H9 (cell line): ENCODE measurements at regions not wholly inside any gene's neighbourhood (a gene's known extent, or its start where the extent isn't known, plus 50 kb on each side); places are given as distances from the start of the nearest gene placed in this dataset.
"Not testable (repeated sequence)": the region's sequence is repeated elsewhere in the genome, so short reads cannot be mapped to it uniquely, and the experiment has no call there.

ENCODE experiments used
- DNase-seq: peaks from one replicate; pipeline ENCODE4 v3.0.0-alpha.2; 2017
- H2AFZ ChIP-seq: one replicate; pipeline ENCODE4 v1.6.1; 2013; ENCODE audit warnings: mild to moderate bottlenecking, low read length, control low read depth, moderate library complexity
- H2AK5ac ChIP-seq: 2 replicates; pipeline ENCODE4 v1.6.1; 2013; ENCODE audit warnings: low read length, control low read depth, mixed read lengths; ENCODE audit not compliant: insufficient read length
- H2BK120ac ChIP-seq: one replicate; pipeline ENCODE4 v1.6.1; 2013; ENCODE audit warnings: low read depth, mild to moderate bottlenecking, low read length, control low read depth, inconsistent platforms; ENCODE audit not compliant: poor library complexity, severe bottlenecking
- H2BK12ac ChIP-seq: 2 replicates; pipeline ENCODE4 v1.6.1; 2013; ENCODE audit warnings: low read length, control low read depth, mixed read lengths, low read depth; ENCODE audit not compliant: insufficient read length
- H2BK15ac ChIP-seq: 2 replicates; pipeline ENCODE4 v1.6.1; 2013; ENCODE audit warnings: low read depth, low read length, control low read depth
- H2BK20ac ChIP-seq: one replicate; pipeline ENCODE4 v1.6.1; 2013; ENCODE audit warnings: low read depth, mild to moderate bottlenecking, low read length, control low read depth, inconsistent platforms; ENCODE audit not compliant: poor library complexity, severe bottlenecking
- H2BK5ac ChIP-seq: 2 replicates; pipeline ENCODE4 v1.6.1; 2013; ENCODE audit warnings: low read length, control low read depth, mixed read lengths; ENCODE audit not compliant: insufficient read length
- H3K14ac ChIP-seq: 2 replicates; pipeline ENCODE4 v1.6.1; 2013; ENCODE audit warnings: low read length, control low read depth; ENCODE audit not compliant: insufficient read depth
- H3K18ac ChIP-seq: 2 replicates; pipeline ENCODE4 v1.6.1; 2013; ENCODE audit warnings: low read depth, mild to moderate bottlenecking, mixed read lengths, low read length, control low read depth; ENCODE audit not compliant: insufficient read length
- H3K23ac ChIP-seq: 2 replicates; pipeline ENCODE4 v1.6.1; 2013; ENCODE audit warnings: low read length, control low read depth, mixed read lengths, low read depth; ENCODE audit not compliant: insufficient read length
- H3K23me2 ChIP-seq: 2 replicates; pipeline ENCODE4 v1.6.1; 2013; ENCODE audit warnings: low read depth, mild to moderate bottlenecking, mixed read lengths, low read length, control low read depth; ENCODE audit not compliant: insufficient read length, poor library complexity, severe bottlenecking
- H3K27ac ChIP-seq: 2 replicates; pipeline ENCODE4 v1.5.1; 2013; ENCODE audit warnings: low read length, control low read depth, mixed read lengths, low read depth; ENCODE audit not compliant: insufficient read length
- H3K27me3 ChIP-seq: 2 replicates; pipeline ENCODE4 v1.6.1; 2013; ENCODE audit warnings: low read length, control low read depth, inconsistent platforms; ENCODE audit not compliant: insufficient read depth
- H3K4ac ChIP-seq: 2 replicates; pipeline ENCODE4 v1.6.1; 2013; ENCODE audit warnings: low read depth, mild to moderate bottlenecking, control low read depth, inconsistent platforms, low read length, moderate library complexity
- H3K4me1 ChIP-seq: 2 replicates; pipeline ENCODE4 v1.6.1; 2013; ENCODE audit warnings: low read length, control low read depth, inconsistent platforms; ENCODE audit not compliant: insufficient read depth
- H3K4me2 ChIP-seq: 2 replicates; pipeline ENCODE4 v1.6.1; 2013; ENCODE audit warnings: low read length, control low read depth, mixed read lengths; ENCODE audit not compliant: insufficient read length, insufficient read depth
- H3K56ac ChIP-seq: 2 replicates; pipeline ENCODE4 v1.6.1; 2013; ENCODE audit warnings: low read depth, mild to moderate bottlenecking, mixed read lengths, low read length, control low read depth; ENCODE audit not compliant: insufficient read length
- H3K79me1 ChIP-seq: 2 replicates; pipeline ENCODE4 v1.6.1; 2013; ENCODE audit warnings: low read depth, mild to moderate bottlenecking, moderate library complexity, low read length, control low read depth, inconsistent platforms; ENCODE audit not compliant: insufficient read depth, poor library complexity, severe bottlenecking
- H3K79me2 ChIP-seq: 2 replicates; pipeline ENCODE4 v1.6.1; 2013; ENCODE audit warnings: low read length, control low read depth, inconsistent platforms; ENCODE audit not compliant: insufficient read depth
- H3K9ac ChIP-seq: 2 replicates; pipeline ENCODE4 v1.6.1; 2013; ENCODE audit warnings: low read length, control low read depth, mixed read lengths; ENCODE audit not compliant: insufficient read length; ENCODE audit errors: extremely low read depth
- H3K9me3 ChIP-seq: one replicate; pipeline ENCODE4 v1.6.1; 2013; ENCODE audit warnings: low read depth, low read length, inconsistent platforms; ENCODE audit not compliant: control insufficient read depth
- H3T11ph ChIP-seq: one replicate; pipeline ENCODE4 v1.6.1; 2013; ENCODE audit warnings: mild to moderate bottlenecking, low read length, control low read depth, inconsistent platforms
- H4K20me1 ChIP-seq: one replicate; pipeline ENCODE4 v1.6.1; 2013; ENCODE audit not compliant: control insufficient read depth, insufficient read length, insufficient read depth
- H4K5ac ChIP-seq: 2 replicates; pipeline ENCODE4 v1.6.1; 2013; ENCODE audit warnings: low read depth, mild to moderate bottlenecking, mixed read lengths, low read length, control low read depth; ENCODE audit not compliant: insufficient read length
- H4K8ac ChIP-seq: replicated peaks from 2 replicates; pipeline ENCODE4 v1.6.1; 2013; ENCODE audit warnings: low read length, control low read depth, mixed read lengths, low read depth; ENCODE audit not compliant: insufficient read length
- H4K91ac ChIP-seq: 2 replicates; pipeline ENCODE4 v1.6.1; 2013; ENCODE audit warnings: low read depth, mild to moderate bottlenecking, moderate library complexity, mixed read lengths, low read length, control low read depth; ENCODE audit not compliant: insufficient read length
- H3K27ac Mint-ChIP-seq, 3 experiments: 2 replicates in 2 of 3; 3 replicates in 1 of 3; pipeline ENCODE4 v1.8.0; 2020 to 2021; ENCODE audit warnings: mixed read lengths in 3 of 3, mild to moderate bottlenecking in 1 of 3, moderate library complexity in 1 of 3
- H3K27me3 Mint-ChIP-seq: 2 replicates; pipeline ENCODE4 v1.8.0; 2021; ENCODE audit warnings: low read depth, mild to moderate bottlenecking, moderate library complexity, mixed read lengths
- H3K36me3 Mint-ChIP-seq, 3 experiments: 2 replicates in 2 of 3; 3 replicates in 1 of 3; pipeline ENCODE4 v1.8.0; 2020 to 2021; ENCODE audit warnings: low read depth in 3 of 3, mixed read lengths in 3 of 3; ENCODE audit not compliant: insufficient read depth in 1 of 3
- H3K4me1 Mint-ChIP-seq, 2 experiments: 2 replicates each; pipeline ENCODE4 v1.8.0; 2020; ENCODE audit warnings: mixed read lengths in 2 of 2
- H3K4me3 Mint-ChIP-seq, 2 experiments: 2 replicates in 1 of 2; 3 replicates in 1 of 2; pipeline ENCODE4 v1.8.0; 2020 to 2021; ENCODE audit warnings: mild to moderate bottlenecking in 2 of 2, mixed read lengths in 2 of 2, moderate library complexity in 1 of 2
- H3K9me3 Mint-ChIP-seq, 2 experiments: 2 replicates in 1 of 2; 3 replicates in 1 of 2; pipeline ENCODE4 v1.8.0; 2020; ENCODE audit warnings: mild to moderate bottlenecking in 2 of 2, mixed read lengths in 2 of 2, moderate library complexity in 1 of 2
- WGBS: extraction: QIAGEN DNeasy Blood & Tissue Kit; methylation state at CpG from one replicate; pipeline ENCODE4 v1.1.7; 2013; ENCODE audit warnings: missing lambda C conversion rate, low lambda C conversion rate, mixed read lengths; ENCODE audit not compliant: insufficient read length; ENCODE audit errors: extremely low coverage; 5-methylcytosine and 5-hydroxymethylcytosine counted together
- TF ChIP-seq, protein P1 (sequence below): fragments of 200-600 bp; sonication (generic); conservative IDR thresholded peaks from 3 replicates; pipeline ENCODE4 v1.8.0; 2021; ENCODE audit warnings: antibody characterized with exemption, mild to moderate bottlenecking

- Mint-ChIP-seq H3K4me3 (no peak overlapping the region; a peak in 1 of 5 replicates), H3K4me1 (peaks cover 17 to 25% of the 10 kb centered on the region in 2 experiments), H3K27ac (peak overlapping the region; percentile 78 to 98 (median 91); a peak in 5 of 7 replicates), H3K36me3 (peaks cover 15 to 50% (median 19%) of the 10 kb centered on the region in 3 experiments), H3K27me3 (no peaks in the 10 kb centered on the region), H3K9me3 (peaks cover 11 to 21% of the 10 kb centered on the region in 2 experiments)
- WGBS, result no CpG with 5 or more reads among the region's 5 CpGs
- no peak overlapping the region for H4K91ac ChIP-seq
- no peaks in the 10 kb centered on the region for H4K20me1 ChIP-seq
- no peak overlapping the region for H3K27ac ChIP-seq
- no peak overlapping the region for H3K56ac ChIP-seq
- H2BK12ac ChIP-seq, result no peak overlapping the region
- H3K23me2 ChIP-seq, result no peaks in the 10 kb centered on the region
- no peaks in the 10 kb centered on the region for H3K79me2 ChIP-seq
- H3K18ac ChIP-seq, result no peak overlapping the region
- no peaks in the 10 kb centered on the region for H3K9me3 ChIP-seq
- no peak overlapping the region for H2AK5ac ChIP-seq
- H3K4ac ChIP-seq, result no peak overlapping the region
- no peak overlapping the region for H3T11ph ChIP-seq
- H2BK5ac ChIP-seq, result no peak overlapping the region
- no peak overlapping the region for H2AFZ ChIP-seq
- no peak overlapping the region for H3K14ac ChIP-seq
- H3K4me2 ChIP-seq, result peak overlapping the region; percentile 41
- no peak overlapping the region for H2BK15ac ChIP-seq
- TF ChIP-seq, protein P1, sequence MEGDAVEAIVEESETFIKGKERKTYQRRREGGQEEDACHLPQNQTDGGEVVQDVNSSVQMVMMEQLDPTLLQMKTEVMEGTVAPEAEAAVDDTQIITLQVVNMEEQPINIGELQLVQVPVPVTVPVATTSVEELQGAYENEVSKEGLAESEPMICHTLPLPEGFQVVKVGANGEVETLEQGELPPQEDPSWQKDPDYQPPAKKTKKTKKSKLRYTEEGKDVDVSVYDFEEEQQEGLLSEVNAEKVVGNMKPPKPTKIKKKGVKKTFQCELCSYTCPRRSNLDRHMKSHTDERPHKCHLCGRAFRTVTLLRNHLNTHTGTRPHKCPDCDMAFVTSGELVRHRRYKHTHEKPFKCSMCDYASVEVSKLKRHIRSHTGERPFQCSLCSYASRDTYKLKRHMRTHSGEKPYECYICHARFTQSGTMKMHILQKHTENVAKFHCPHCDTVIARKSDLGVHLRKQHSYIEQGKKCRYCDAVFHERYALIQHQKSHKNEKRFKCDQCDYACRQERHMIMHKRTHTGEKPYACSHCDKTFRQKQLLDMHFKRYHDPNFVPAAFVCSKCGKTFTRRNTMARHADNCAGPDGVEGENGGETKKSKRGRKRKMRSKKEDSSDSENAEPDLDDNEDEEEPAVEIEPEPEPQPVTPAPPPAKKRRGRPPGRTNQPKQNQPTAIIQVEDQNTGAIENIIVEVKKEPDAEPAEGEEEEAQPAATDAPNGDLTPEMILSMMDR, result no peak
- no peak overlapping the region for H2BK20ac ChIP-seq
- no peaks in the 10 kb centered on the region for H3K4me1 ChIP-seq
- H3K27me3 ChIP-seq, result no peaks in the 10 kb centered on the region
- no peak overlapping the region for H3K23ac ChIP-seq
- no peak overlapping the region for H3K9ac ChIP-seq
- no peaks in the 10 kb centered on the region for H3K79me1 ChIP-seq
- no peak overlapping the region for H2BK120ac ChIP-seq
- DNase-seq, result no peak
- H4K5ac ChIP-seq, result no peak overlapping the region
- no peak overlapping the region for H4K8ac ChIP-seq
Measured at GRCh38 chr12:20109676-20110075, 258.7 kb upstream of the PDE3A start.

- H3K14ac ChIP-seq, DNase-seq, H3K4me2 ChIP-seq, H3K27ac Mint-ChIP-seq, H3K18ac ChIP-seq, H3K79me2 ChIP-seq, H3K27me3 Mint-ChIP-seq, H3T11ph ChIP-seq, H3K23me2 ChIP-seq, H3K9ac ChIP-seq, H3K4me1 ChIP-seq, H3K79me1 ChIP-seq, H3K27ac ChIP-seq, H2BK15ac ChIP-seq, H2BK20ac ChIP-seq, H2AFZ ChIP-seq, H3K56ac ChIP-seq, H3K27me3 ChIP-seq, H2BK12ac ChIP-seq, H2BK120ac ChIP-seq, H3K4ac ChIP-seq, H2AK5ac ChIP-seq, H4K5ac ChIP-seq, H4K91ac ChIP-seq, H4K20me1 ChIP-seq, H3K9me3 ChIP-seq, H3K4me1 Mint-ChIP-seq, H2BK5ac ChIP-seq, H4K8ac ChIP-seq, H3K23ac ChIP-seq, H3K4me3 Mint-ChIP-seq: not testable (repeated sequence)
- no CpG with 5 or more reads among the region's 25 CpGs for WGBS
- Mint-ChIP-seq H3K36me3 (peaks cover 12 to 46% (median 15%) of the 10 kb centered on the region in 3 experiments), H3K9me3 (peaks cover 17 to 20% of the 10 kb centered on the region in 2 experiments)
Measured at GRCh38 chr12:20115371-20115770, 253.0 kb upstream of the PDE3A start.
